ENCODE measurements at regions not wholly inside any gene's neighbourhood (a gene's known extent, or its start where the extent isn't known, plus 50 kb on each side); places are given as distances from the start of the nearest gene placed in this dataset.
"Not testable (repeated sequence)": the region's sequence is repeated elsewhere in the genome, so short reads cannot be mapped to it uniquely, and the experiment has no call there.

DNA sequence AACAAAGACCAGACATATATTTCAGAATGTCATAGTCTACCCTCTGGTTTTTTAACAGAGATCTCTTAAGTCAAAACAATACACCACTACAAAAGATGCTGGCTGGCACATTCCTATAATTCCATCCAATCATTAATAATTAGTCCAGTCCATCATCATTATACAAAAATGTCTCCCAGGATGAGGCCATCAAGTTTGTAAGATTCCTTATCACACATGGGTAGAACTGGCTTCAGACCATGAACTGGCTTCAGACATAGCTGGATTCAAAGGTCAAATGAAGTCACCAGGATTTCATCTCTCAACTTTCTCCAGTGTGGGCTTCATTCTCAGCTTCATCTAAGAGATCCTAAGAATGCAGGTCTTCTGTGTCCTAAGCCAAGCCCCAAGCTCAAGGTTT is 147.1 kb downstream of the ENC1 start:
- Histone ChIP-seq H3K4me1 (ENCODE audit: insufficient read depth, low read length) (no peaks in the 10 kb centered on the region), H3K4me3 (ENCODE audit: low read depth in 1 of 2, low read length in 2 of 2) (no peak overlapping the region), H3K9me3 (ENCODE audit: low read length) (no peaks in the 10 kb centered on the region), H3K27ac (ENCODE audit: low read depth, low read length) (no peak overlapping the region), H3K27me3 (ENCODE audit: control insufficient read depth in 1 of 2, insufficient read depth in 2 of 2, low read length in 2 of 2) (no peaks in the 10 kb centered on the region), H3K9ac (ENCODE audit: low read length) (no peak overlapping the region), H3K36me3 (ENCODE audit: insufficient read depth, low read length) (no peaks in the 10 kb centered on the region)

DNA sequence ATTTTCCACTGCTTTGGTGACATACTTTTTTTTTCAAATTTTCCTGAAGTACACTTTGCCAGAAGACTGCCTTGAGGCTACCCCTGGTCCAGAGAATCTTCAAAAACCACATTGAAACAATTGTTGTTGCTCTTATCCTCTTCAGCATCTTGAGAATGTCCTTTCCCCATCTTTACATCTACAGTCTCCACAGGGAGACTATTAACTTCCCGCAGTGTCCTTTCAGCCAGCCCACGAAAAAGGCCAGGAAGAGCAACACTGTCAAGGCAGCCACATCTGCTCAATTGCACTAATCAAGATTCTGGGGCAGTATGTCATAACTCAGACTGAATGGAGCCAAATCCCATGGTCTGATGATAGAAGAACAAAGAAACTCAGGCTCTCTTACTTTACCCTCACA is 148.3 kb downstream of the ENC1 start:
- Histone ChIP-seq H3K36me3 (ENCODE audit: insufficient read depth, low read length) (no peaks in the 10 kb centered on the region), H3K9me3 (ENCODE audit: low read length) (no peaks in the 10 kb centered on the region), H3K9ac (ENCODE audit: low read length) (no peak overlapping the region), H3K4me1 (ENCODE audit: insufficient read depth, low read length) (no peaks in the 10 kb centered on the region), H3K27ac (ENCODE audit: low read depth, low read length) (no peak overlapping the region), H3K27me3 (ENCODE audit: control insufficient read depth in 1 of 2, insufficient read depth in 2 of 2, low read length in 2 of 2) (no peaks in the 10 kb centered on the region), H3K4me3 (ENCODE audit: low read depth in 1 of 2, low read length in 2 of 2) (no peak overlapping the region)

DNA sequence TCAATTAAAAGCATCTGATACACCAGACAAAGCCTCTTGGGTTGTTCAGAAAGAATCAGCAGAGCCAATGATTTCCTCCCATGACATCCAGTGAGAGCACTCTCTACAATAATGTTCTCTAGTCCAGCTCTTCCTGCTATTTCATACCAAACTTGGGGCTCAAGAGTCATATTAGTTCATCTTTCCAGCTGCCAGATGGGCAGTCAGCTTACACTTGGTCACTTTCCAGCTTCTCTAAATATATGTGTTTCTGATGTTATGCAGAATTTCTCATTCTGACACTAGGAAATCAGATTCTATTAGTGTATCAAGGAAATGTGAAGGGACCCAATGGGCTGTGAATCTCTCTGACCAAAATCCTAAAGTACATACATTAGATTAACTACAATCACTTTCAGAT is 148.9 kb downstream of the ENC1 start:
- Histone ChIP-seq H3K4me1 (ENCODE audit: insufficient read depth, low read length) (no peaks in the 10 kb centered on the region), H3K27ac (ENCODE audit: low read depth, low read length) (no peak overlapping the region), H3K4me3 (ENCODE audit: low read depth in 1 of 2, low read length in 2 of 2) (no peak overlapping the region), H3K9ac (ENCODE audit: low read length) (no peak overlapping the region), H3K9me3 (ENCODE audit: low read length) (no peaks in the 10 kb centered on the region), H3K27me3 (ENCODE audit: control insufficient read depth in 1 of 2, insufficient read depth in 2 of 2, low read length in 2 of 2) (no peaks in the 10 kb centered on the region), H3K36me3 (ENCODE audit: insufficient read depth, low read length) (no peaks in the 10 kb centered on the region)

DNA sequence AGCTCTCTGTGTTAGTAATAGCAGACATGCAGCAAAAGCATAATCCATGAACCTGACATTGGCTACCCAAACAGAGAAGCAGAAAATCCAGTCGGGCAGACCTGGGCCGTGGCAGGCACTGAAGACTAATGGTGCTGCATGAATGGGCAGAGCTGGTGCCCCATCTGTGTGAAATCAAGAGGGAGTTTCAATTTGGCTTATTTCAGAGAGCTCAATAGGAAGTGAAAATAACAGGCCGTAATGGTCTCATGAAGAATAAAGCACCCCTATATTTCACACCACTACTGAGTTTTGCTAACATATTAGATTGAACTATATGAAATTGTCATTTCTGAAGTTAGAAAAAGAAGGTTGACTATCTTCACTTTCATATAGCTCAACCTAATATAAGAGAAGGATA is 149.7 kb downstream of the ENC1 start:
- no peak overlapping the region for H3K9ac ChIP-seq (ENCODE audit: low read length)
- H3K9me3 ChIP-seq (ENCODE audit: low read length) = no peaks in the 10 kb centered on the region
- no peaks in the 10 kb centered on the region for H3K36me3 ChIP-seq (ENCODE audit: insufficient read depth, low read length)
- H3K27me3 ChIP-seq (ENCODE audit: control insufficient read depth in 1 of 2, insufficient read depth in 2 of 2, low read length in 2 of 2) = no peaks in the 10 kb centered on the region
- H3K27ac ChIP-seq (ENCODE audit: low read depth, low read length) = no peak overlapping the region
- no peak overlapping the region for H3K4me3 ChIP-seq (ENCODE audit: low read depth in 1 of 2, low read length in 2 of 2)
- H3K4me1 ChIP-seq (ENCODE audit: insufficient read depth, low read length) = no peaks in the 10 kb centered on the region

DNA sequence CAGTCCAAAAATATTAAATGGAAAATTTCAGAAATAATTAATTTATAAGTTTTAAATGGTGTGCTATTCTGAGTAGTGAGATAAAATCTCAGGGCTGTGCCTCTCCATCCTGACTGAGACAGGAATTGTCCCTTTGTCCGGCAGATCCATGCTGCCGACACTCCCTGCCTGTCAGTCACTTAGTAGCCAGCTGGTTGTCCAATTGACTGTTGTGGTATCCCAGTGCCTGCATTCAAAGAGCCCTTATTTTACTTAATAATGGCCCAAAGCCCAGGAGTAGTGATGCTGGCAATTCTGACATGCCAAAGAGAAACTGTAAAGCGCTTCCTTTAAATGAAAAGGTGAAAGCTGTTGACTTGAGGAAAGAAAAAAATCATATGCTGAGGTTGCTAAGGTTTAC is 157.5 kb downstream of the ENC1 start:
- Histone ChIP-seq H3K9me3 (ENCODE audit: low read length) (no peaks in the 10 kb centered on the region), H3K4me3 (ENCODE audit: low read depth in 1 of 2, low read length in 2 of 2) (no peak overlapping the region), H3K9ac (ENCODE audit: low read length) (no peak overlapping the region), H3K27me3 (ENCODE audit: control insufficient read depth in 1 of 2, insufficient read depth in 2 of 2, low read length in 2 of 2) (no peaks in the 10 kb centered on the region), H3K27ac (ENCODE audit: low read depth, low read length) (no peak overlapping the region), H3K36me3 (ENCODE audit: insufficient read depth, low read length) (no peaks in the 10 kb centered on the region), H3K4me1 (ENCODE audit: insufficient read depth, low read length) (no peaks in the 10 kb centered on the region)

DNA sequence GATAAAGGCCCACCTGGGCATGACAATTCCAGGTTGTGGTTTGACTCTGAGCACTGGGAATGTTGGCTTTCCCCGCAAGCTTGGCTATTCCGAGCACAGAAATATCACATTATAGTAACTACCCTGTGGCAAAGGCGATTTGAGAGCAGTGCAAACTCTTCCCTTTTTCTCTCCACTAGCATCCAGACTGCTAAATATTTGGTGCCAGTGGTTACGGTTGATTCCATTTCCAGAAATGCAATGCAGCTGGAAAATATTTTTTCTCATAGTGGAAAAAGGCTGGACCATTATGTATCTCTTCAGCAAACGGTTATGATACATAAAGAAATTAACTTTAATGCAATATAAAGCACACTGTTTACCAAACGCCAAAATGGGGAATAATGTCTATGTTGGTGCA is 158.0 kb downstream of the ENC1 start:
- no peaks in the 10 kb centered on the region for H3K9me3 ChIP-seq (ENCODE audit: low read length)
- H3K36me3 ChIP-seq (ENCODE audit: insufficient read depth, low read length) = no peaks in the 10 kb centered on the region
- no peak overlapping the region for H3K27ac ChIP-seq (ENCODE audit: low read depth, low read length)
- no peak overlapping the region for H3K4me3 ChIP-seq (ENCODE audit: low read depth in 1 of 2, low read length in 2 of 2)
- H3K9ac ChIP-seq (ENCODE audit: low read length) = no peak overlapping the region
- no peaks in the 10 kb centered on the region for H3K4me1 ChIP-seq (ENCODE audit: insufficient read depth, low read length)
- no peaks in the 10 kb centered on the region for H3K27me3 ChIP-seq (ENCODE audit: control insufficient read depth in 1 of 2, insufficient read depth in 2 of 2, low read length in 2 of 2)

DNA sequence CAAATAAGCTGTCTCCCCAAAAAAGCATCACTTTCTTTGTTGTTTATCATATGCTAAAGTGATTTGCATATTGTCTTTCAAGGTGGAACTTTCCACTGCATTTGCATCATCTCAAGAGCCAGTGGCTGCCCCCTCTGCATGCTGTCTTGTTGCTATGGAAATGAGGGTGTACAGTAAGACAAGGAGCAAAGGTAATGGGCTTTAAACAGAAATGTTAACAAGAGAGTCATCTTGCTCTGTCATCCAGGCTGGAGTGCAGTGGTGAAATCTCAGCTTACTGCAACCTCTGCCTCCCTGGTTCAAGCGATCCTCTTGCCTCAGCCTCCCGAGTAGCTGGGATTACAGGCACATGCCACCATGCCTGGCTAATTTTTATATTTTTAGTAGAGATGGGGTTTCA is 159.2 kb downstream of the ENC1 start:
- H3K4me3 ChIP-seq (ENCODE audit: low read depth in 1 of 2, low read length in 2 of 2); H3K9me3 ChIP-seq (ENCODE audit: low read length); H3K4me1 ChIP-seq (ENCODE audit: insufficient read depth, low read length); H3K27me3 ChIP-seq (ENCODE audit: control insufficient read depth in 1 of 2, insufficient read depth in 2 of 2, low read length in 2 of 2); H3K27ac ChIP-seq (ENCODE audit: low read depth, low read length); H3K36me3 ChIP-seq (ENCODE audit: insufficient read depth, low read length); H3K9ac ChIP-seq (ENCODE audit: low read length): not testable (repeated sequence)

DNA sequence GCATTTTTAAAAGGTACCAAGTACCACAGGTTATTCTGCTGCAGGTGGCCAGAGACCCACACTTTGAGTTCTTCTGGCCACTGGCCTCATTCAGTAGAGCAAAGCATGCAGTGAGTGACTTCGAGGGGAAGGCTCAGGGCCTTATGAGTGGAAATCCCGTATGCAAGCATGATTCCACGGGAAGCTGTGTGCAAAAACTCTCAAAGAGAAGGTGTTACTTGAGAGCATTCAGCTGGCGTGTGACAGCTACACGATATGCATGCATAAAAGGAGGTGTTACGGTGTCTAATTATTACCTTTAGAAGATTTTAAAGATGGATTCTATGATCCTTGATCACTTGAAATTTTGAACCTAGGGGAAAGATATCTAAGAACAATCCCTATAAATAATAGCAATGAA is 160.3 kb downstream of the ENC1 start:
- H3K27me3 ChIP-seq (ENCODE audit: control insufficient read depth in 1 of 2, insufficient read depth in 2 of 2, low read length in 2 of 2) = no peaks in the 10 kb centered on the region
- no peaks in the 10 kb centered on the region for H3K4me1 ChIP-seq (ENCODE audit: insufficient read depth, low read length)
- no peak overlapping the region for H3K9ac ChIP-seq (ENCODE audit: low read length)

DNA sequence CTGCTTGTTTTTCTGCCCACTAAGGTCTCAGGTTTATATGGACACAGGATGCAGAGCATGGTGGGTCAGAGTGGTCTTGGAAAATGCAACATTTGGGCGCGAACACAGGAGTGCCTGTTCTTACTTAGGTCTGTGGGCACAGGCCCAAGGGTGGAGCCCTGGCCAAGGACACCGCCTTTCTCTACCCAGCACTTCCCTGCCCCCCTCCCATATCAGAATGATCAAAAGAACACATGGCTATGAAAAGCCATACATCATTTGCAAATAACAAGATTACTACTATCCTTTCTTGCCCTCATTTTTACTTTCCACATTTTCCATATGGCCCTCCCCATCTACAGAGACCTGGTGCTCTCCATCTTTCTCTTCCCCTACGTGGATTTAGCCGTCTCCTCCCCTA is 162.2 kb downstream of the ENC1 start:
- Histone ChIP-seq H3K36me3 (ENCODE audit: insufficient read depth, low read length) (no peaks in the 10 kb centered on the region), H3K9me3 (ENCODE audit: low read length) (no peaks in the 10 kb centered on the region), H3K27me3 (ENCODE audit: control insufficient read depth in 1 of 2, insufficient read depth in 2 of 2, low read length in 2 of 2) (no peaks in the 10 kb centered on the region), H3K4me1 (ENCODE audit: insufficient read depth, low read length) (no peaks in the 10 kb centered on the region), H3K9ac (ENCODE audit: low read length) (no peak overlapping the region), H3K27ac (ENCODE audit: low read depth, low read length) (no peak overlapping the region), H3K4me3 (ENCODE audit: low read depth in 1 of 2, low read length in 2 of 2) (no peak overlapping the region)

More for the DNA sequence above, 160.3 kb downstream of the ENC1 start:
- H3K36me3 ChIP-seq (ENCODE audit: insufficient read depth, low read length) = no peaks in the 10 kb centered on the region
- no peak overlapping the region for H3K4me3 ChIP-seq (ENCODE audit: low read depth in 1 of 2, low read length in 2 of 2)
- no peak overlapping the region for H3K27ac ChIP-seq (ENCODE audit: low read depth, low read length)
- H3K9me3 ChIP-seq (ENCODE audit: low read length) = no peaks in the 10 kb centered on the region

DNA sequence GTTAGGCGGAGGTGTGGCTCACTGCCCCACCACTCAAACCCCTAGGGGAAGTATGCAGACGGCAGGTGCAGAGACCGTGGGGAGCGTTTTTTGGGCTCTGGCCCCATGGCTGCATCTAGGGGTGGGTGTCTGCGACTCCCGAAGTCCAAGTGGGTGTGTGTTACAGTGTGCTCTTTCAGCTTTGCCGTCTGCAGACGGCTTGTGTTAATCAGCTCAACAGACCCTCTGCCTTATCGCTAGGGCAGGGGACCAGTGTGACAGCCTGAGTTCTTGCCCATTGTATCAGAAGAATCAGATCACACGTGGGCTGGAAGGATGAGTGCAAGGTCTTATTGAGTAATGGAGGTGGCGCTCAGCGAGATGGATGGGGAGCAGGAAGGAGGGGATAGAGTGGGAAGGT is 162.8 kb downstream of the ENC1 start:
- Histone ChIP-seq H3K27me3 (ENCODE audit: control insufficient read depth in 1 of 2, insufficient read depth in 2 of 2, low read length in 2 of 2) (no peaks in the 10 kb centered on the region), H3K4me3 (ENCODE audit: low read depth in 1 of 2, low read length in 2 of 2) (no peak overlapping the region), H3K27ac (ENCODE audit: low read depth, low read length) (no peak overlapping the region), H3K9ac (ENCODE audit: low read length) (no peak overlapping the region), H3K9me3 (ENCODE audit: low read length) (no peaks in the 10 kb centered on the region), H3K4me1 (ENCODE audit: insufficient read depth, low read length) (no peaks in the 10 kb centered on the region), H3K36me3 (ENCODE audit: insufficient read depth, low read length) (no peaks in the 10 kb centered on the region)

DNA sequence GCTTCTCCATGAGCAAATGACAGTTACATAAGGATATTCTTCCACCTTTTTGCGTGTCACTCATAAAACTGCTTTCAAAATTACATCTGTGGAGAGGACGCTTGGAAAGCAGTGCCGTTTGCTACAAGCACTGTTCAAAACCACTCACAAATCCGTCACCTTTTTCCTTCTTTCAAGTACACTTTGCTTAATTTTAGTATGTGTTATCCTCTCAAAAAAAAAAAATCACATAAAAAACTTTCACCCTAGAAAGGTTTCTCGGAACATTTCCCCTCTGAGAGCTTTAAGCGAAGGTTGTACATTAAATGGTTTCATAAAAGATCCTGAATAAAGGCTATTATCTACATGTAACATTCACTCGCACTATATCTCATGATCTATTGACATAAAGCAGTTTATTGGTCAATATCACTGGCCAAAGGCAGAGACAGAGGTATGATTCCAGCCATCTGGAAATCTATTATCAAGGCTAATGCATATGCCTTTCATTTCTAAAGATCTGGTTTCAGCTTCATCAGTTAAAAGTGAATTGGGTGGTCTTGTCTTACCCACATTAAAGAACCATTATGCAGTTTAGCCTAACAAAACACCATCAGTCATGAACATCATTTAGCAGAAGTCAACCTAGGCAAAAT is 163.6 kb downstream of the ENC1 start:
- H3K36me3 ChIP-seq (ENCODE audit: insufficient read depth, low read length) = no peaks in the 10 kb centered on the region
- no peak overlapping the region for H3K9ac ChIP-seq (ENCODE audit: low read length)
- no peaks in the 10 kb centered on the region for H3K4me1 ChIP-seq (ENCODE audit: insufficient read depth, low read length)
- H3K9me3 ChIP-seq (ENCODE audit: low read length) = no peaks in the 10 kb centered on the region
- H3K27ac ChIP-seq (ENCODE audit: low read depth, low read length) = no peak overlapping the region
- H3K4me3 ChIP-seq (ENCODE audit: low read depth in 1 of 2, low read length in 2 of 2) = no peak overlapping the region
- H3K27me3 ChIP-seq (ENCODE audit: control insufficient read depth in 1 of 2, insufficient read depth in 2 of 2, low read length in 2 of 2) = no peaks in the 10 kb centered on the region

DNA sequence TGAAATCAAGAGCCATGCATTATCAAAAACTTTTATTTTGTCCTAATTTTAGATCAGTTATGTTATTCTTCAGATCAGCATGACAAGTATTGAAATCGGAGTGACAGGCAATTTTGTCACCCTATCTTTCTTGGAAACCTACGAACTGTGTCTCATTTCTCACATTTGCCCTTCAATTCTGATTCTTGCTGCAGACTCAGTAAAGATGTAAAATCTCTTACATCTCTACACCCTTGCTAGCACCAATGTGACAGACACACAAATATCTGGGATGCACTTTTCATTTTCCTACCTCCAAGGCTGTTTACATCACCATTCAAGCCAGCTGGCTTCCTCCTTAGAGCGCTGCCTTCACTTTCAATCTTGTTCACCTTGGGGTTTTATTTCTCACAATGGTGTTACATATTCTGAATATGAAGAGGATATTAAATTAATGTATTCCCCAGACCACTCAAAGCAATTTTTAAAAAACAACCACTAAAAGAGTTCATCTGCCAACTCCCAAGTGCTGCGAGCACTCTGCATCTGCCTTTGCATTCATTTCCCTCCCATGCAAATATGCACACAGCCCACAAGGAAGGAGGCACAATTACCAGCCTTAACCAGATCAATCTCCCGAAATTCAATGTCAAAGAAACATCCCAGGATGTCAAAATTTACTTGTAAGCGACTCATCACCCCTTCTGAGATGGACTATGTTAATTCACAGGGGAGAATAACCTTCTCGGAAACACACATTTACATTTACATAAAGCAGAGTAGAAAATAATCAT is 164.3 kb downstream of the ENC1 start:
- no peak overlapping the region for H3K9ac ChIP-seq (ENCODE audit: low read length)
- H3K4me3 ChIP-seq (ENCODE audit: low read depth in 1 of 2, low read length in 2 of 2) = no peak overlapping the region
- H3K4me1 ChIP-seq (ENCODE audit: insufficient read depth, low read length) = no peaks in the 10 kb centered on the region
- H3K9me3 ChIP-seq (ENCODE audit: low read length) = no peaks in the 10 kb centered on the region
- H3K27ac ChIP-seq (ENCODE audit: low read depth, low read length) = no peak overlapping the region
- H3K27me3 ChIP-seq (ENCODE audit: control insufficient read depth in 1 of 2, insufficient read depth in 2 of 2, low read length in 2 of 2) = no peaks in the 10 kb centered on the region
- H3K36me3 ChIP-seq (ENCODE audit: insufficient read depth, low read length) = no peaks in the 10 kb centered on the region
